Thymus (tissue), 11 donors: ENCODE measurements at regions not wholly inside any gene's neighbourhood (a gene's known extent, or its start where the extent isn't known, plus 50 kb on each side); places are given as distances from the start of the nearest gene placed in this dataset.

ENCODE experiments used
- DNase-seq, 9 donors: peaks; one replicate each; pipeline ENCODE4 v3.0.0-alpha.2; 2013; ENCODE audit warnings: low spot score in 9 of 9, low read depth in 6 of 9, missing footprints in 1 of 9
- H3K27ac ChIP-seq, 2 donors: one replicate each; pipeline ENCODE4 v1.5.1; 2013; ENCODE audit warnings: control low read depth in 1 of 2, low read depth in 1 of 2, low read length in 1 of 2, mild to moderate bottlenecking in 1 of 2, moderate library complexity in 1 of 2
- H3K27me3 ChIP-seq, 2 donors: one replicate each; pipeline ENCODE4 v1.5.1; 2013; ENCODE audit warnings: low read length in 1 of 2; ENCODE audit not compliant: control insufficient read depth in 2 of 2, insufficient read depth in 1 of 2
- H3K36me3 ChIP-seq, 2 donors: one replicate each; pipeline ENCODE4 v1.5.1; 2013; ENCODE audit warnings: low read length in 1 of 2, mild to moderate bottlenecking in 1 of 2, moderate library complexity in 1 of 2; ENCODE audit not compliant: control insufficient read depth in 2 of 2, insufficient read depth in 2 of 2
- H3K4me1 ChIP-seq, 2 donors: one replicate each; pipeline ENCODE4 v1.5.1; 2013; ENCODE audit warnings: low read length in 2 of 2; ENCODE audit not compliant: control insufficient read depth in 2 of 2, insufficient read depth in 2 of 2
- H3K4me3 ChIP-seq, 2 donors: one replicate each; pipeline ENCODE4 v1.5.1; 2013; ENCODE audit warnings: low read length in 2 of 2, control low read depth in 1 of 2, mild to moderate bottlenecking in 1 of 2
- H3K9me3 ChIP-seq, 2 donors: one replicate each; pipeline ENCODE4 v1.5.1; 2013; ENCODE audit warnings: low read length in 1 of 2, mild to moderate bottlenecking in 1 of 2; ENCODE audit not compliant: control insufficient read depth in 2 of 2, insufficient read depth in 1 of 2
- WGBS: extraction: QIAGEN DNeasy Blood & Tissue Kit; methylation state at CpG from one replicate; pipeline ENCODE4 v1.1.7; 2013; 5-methylcytosine and 5-hydroxymethylcytosine counted together
- donor health status: healthy.

DNA sequence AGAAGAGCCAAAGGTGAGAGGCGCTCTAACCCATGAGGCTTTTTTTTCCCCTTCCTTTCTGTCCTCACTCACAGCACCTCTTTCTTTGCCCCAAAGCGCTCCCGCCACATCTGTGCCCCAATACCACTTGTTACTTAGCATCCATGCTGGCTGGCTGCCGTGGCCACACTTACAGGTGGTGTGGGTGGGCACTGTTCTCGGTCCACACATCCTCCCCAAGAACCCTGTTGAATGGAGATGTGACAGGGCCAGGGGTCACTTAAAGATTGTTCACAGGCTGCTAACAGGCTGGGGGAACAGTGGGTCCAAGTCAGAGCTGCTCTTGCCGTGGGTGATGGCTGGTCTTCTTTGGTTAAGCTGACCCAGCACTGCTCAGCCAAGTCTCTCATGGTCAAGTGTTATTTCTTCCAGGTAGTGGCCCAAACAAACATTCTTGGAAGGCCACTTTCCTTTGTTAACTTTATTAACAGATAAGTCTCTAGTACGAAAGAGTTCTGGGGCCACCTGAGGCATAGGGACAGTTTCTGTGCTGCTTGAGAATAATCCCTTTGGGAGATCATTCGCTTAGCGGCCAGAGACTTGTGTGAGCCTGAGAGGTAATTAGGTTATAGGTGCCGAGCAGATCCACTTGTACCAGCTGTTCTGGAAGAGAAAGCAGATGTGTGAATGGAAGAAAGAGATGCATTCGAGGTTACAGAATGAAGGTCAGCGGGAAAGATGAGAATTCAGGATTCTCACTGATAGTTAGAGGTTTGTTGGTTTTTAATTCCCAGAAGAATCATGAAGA is 62.6 kb upstream of the IRF2BP2 start:
- DNase-seq, result no peak
- Histone ChIP-seq H3K36me3 (no peaks in the 10 kb centered on the region), H3K4me3 (no peak overlapping the region), H3K27me3 (no peaks in the 10 kb centered on the region), H3K27ac (no peak overlapping the region), H3K9me3 (no peaks in the 10 kb centered on the region), H3K4me1 (peaks cover 3 to 8% of the 10 kb centered on the region in 2 donors)
- 99% methylated on average over 12 of the region's 12 CpGs for WGBS

DNA sequence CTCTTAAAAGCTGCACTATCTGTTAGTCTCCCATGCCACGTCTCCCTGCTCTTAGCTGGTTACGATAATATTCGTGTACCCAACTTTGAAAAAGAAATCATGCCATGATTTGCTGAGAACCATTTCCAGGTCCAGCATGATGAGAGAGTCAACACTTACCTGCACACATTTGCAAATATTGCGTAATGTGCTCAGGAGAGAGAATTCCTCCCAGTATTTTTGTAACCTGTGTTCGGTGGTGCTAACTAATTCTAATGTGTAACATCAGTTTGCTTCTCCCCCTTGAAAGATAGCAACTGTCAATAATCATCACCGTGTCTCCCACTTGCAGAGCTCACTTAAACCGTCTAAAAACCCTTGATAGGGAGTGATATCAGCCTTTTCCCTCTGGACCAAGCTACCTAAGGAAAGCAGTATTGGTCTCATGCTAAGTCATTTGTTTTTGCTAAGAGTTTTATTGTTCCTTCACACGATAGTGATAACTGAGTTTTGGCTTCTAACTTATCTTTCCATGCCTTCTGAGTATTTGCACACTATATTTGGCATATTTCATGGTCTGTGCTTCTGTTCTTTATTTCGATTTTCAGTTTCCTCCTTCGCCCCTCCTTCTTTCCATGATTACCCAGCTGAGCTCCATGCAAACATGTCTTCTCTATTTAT is 61.1 kb upstream of the IRF2BP2 start:
- peaks cover 0 to 4% of the 10 kb centered on the region in 2 donors for H3K9me3 ChIP-seq
- no peak overlapping the region for H3K27ac ChIP-seq
- H3K27me3 ChIP-seq, result no peaks in the 10 kb centered on the region
- WGBS, result 95% methylated on average over 10 of the region's 10 CpGs
- DNase-seq, result no peak
- H3K4me1 ChIP-seq, result peaks cover under 1 to 5% of the 10 kb centered on the region in 2 donors
- H3K36me3 ChIP-seq, result no peaks in the 10 kb centered on the region
- H3K4me3 ChIP-seq, result no peak overlapping the region

DNA sequence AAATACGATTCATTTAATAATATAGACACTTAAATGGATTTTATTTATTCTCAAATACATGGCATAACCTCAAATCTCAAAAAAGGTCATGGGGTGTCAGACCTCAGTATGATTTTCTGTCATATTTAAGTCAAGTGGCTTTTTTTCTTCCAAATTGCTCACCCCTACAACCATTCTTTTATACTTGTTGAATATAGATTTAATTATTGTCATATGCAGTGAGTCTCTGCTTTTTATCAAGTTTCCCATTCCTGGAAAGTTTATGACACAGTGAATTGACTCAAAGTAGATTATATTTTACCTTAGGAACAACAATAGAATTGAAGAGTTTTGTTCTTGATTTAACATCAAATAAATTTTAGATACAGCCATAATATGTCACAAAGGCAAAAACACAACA is 59.5 kb upstream of the IRF2BP2 start:
- no peak for DNase-seq
- 99% methylated on average over 1 of the region's 1 CpG for WGBS
- Histone ChIP-seq H3K27ac (no peak overlapping the region), H3K9me3 (peaks cover 0 to 5% of the 10 kb centered on the region in 2 donors), H3K36me3 (no peaks in the 10 kb centered on the region), H3K4me3 (no peak overlapping the region), H3K27me3 (no peaks in the 10 kb centered on the region), H3K4me1 (no peaks in the 10 kb centered on the region)

DNA sequence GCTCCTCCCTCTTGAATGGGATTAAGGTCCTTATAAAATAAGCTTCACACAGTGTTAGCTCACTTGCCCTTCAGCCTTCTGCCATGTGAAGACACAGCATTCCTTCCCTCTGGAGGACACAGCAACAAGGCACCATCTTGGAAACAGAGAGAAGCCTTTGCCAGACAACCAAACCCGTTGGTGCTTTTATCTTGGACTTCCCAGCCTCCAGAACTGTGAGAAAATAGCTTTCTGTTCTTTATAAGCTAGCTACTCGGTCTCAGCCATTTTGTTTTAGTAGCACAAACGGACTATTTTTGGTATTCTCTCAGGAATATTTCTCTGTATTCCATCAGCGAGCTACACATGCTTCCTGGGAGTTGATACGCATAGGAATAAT is 58.6 kb upstream of the IRF2BP2 start:
- Histone ChIP-seq H3K9me3 (peaks cover 0 to 5% of the 10 kb centered on the region in 2 donors), H3K27ac (no peak overlapping the region), H3K4me1 (no peaks in the 10 kb centered on the region), H3K36me3 (no peaks in the 10 kb centered on the region), H3K4me3 (no peak overlapping the region), H3K27me3 (no peaks in the 10 kb centered on the region)
- 97% methylated on average over 5 of the region's 5 CpGs for WGBS
- DNase-seq, result no peak

DNA sequence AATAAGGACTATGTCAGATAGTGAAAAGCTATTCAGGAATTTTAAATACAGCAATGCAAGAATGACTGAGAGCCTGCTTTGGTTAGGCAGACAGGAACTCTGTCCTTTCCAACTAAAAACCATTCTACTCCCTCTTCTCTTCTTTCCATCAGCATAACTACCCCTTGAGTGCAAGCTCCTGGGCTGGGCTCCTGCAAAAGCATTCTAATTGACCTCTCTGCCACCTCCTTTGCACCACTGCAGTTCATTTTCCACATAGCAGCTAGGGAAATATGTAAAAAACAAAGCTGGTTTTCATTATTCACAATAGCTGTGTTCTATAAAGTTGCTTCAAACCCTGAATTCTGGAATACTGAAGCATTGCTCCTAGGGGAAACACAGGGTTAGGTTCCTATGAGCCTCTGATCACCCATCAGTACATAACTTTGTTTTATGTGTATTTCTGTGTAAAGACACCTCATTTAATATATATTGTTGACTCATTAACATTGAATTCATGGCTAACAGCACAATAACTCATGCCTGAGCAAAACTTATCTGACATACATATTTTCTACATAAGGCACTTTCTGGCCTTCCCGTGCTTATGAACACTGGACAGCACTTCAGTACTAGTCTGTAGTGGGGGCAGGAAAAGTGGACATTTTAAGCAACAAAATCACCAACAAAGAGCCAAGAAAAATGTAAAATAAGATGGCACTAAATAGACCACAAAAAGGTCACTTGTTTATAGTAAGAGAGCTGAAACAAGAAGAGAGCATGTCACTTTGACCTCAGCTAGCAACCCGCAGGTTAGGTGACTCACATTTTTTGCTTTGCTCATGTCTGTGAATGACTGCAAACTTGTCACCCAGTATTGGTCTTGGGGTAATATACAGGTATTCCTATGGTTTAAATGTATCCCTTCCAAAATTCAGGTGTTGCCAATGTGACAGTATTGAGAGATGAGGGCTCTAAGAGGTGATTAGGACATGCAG is 57.9 kb upstream of the IRF2BP2 start:
- Histone ChIP-seq H3K27ac (no peak overlapping the region), H3K4me3 (no peak overlapping the region), H3K27me3 (no peaks in the 10 kb centered on the region), H3K9me3 (peaks cover 0 to 5% of the 10 kb centered on the region in 2 donors), H3K36me3 (no peaks in the 10 kb centered on the region), H3K4me1 (no peaks in the 10 kb centered on the region)
- no peak for DNase-seq
- over 99% methylated on average over 2 of the region's 2 CpGs for WGBS

DNA sequence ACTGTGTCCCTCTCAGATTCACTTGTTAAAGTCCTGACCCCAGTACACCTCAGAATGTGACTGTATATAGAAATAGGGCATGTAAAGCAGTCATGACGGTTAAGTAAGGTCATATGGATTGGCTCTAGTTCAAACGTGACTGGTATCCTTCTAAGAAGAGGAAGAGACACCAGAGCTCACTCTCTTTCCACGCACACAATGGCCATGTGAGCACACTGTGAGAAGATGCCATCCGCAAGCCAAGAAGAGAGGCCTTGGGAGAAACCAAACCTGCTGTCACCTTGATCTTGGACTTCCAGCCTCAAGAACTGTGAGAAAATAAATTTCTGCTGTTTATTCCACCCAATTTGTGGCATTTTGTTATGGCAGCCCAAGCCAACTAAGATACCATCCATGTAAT is 56.8 kb upstream of the IRF2BP2 start:
- no peak overlapping the region for H3K27ac ChIP-seq
- no peaks in the 10 kb centered on the region for H3K27me3 ChIP-seq
- H3K9me3 ChIP-seq, result peaks cover 0 to 5% of the 10 kb centered on the region in 2 donors
- 73% methylated on average over 4 of the region's 4 CpGs for WGBS
- no peak overlapping the region for H3K4me3 ChIP-seq
- DNase-seq, result no peak
- H3K36me3 ChIP-seq, result no peaks in the 10 kb centered on the region
- no peaks in the 10 kb centered on the region for H3K4me1 ChIP-seq

DNA sequence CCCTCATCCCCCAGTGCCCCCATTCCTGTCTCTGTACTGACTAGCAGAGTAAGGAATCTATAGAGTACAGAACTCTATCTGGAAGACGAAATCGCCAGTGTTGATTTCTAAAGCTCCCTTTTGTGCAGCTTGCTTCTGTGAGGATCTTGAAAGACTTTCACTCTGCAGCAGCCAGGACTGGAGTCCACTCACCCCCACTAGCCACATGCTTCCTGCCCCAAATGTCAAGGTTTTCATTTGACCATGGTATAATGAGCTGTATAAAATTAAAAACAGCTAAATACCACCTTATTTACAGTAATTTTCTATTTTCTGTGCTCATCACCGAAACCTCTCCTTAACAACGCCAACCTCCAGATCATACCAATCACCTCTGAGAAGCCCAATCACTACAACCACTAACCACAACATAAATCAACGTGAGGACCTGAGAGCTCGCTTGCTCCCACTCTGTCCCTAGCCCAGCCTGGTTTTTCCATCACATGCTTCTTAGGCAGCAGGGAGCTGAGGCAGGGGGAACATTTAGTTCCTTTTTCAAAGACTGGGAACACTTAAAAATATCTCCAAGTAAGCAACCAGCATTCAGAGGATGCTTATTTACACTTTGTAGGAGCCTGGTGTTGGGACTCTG is 56.1 kb upstream of the IRF2BP2 start:
- Histone ChIP-seq H3K4me1 (no peaks in the 10 kb centered on the region), H3K36me3 (no peaks in the 10 kb centered on the region), H3K27me3 (no peaks in the 10 kb centered on the region), H3K4me3 (no peak overlapping the region), H3K27ac (no peak overlapping the region), H3K9me3 (peaks cover 0 to 5% of the 10 kb centered on the region in 2 donors)
- WGBS, result 70% methylated on average over 6 of the region's 6 CpGs
- DNase-seq, result no peak

DNA sequence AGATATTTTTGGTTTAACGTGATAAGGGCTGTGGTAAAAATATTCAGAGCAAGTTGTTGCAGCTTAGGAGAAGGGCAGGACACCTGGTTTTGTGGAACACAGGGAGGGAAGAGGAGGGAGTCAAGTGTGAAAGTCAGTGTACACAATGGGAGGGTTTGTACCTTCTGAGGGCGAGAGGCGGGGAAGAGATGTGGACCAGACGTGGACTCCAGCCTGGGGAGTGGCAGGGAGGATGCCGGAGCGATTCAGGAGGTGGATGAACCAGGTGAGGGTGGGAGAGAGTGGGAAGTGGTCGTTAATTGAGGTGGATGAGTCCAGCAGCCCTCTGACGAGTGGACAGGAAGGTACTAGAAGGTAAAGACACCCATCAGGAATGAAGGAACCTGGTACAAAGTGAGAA is 52.2 kb upstream of the IRF2BP2 start:
- H3K27ac ChIP-seq, result no peak overlapping the region
- peaks cover 0 to 5% of the 10 kb centered on the region in 2 donors for H3K9me3 ChIP-seq
- WGBS, result 93% methylated on average over 8 of the region's 8 CpGs
- H3K36me3 ChIP-seq, result no peaks in the 10 kb centered on the region
- no peak for DNase-seq
- H3K4me1 ChIP-seq, result peaks cover 0 to 2% of the 10 kb centered on the region in 2 donors
- H3K27me3 ChIP-seq, result no peaks in the 10 kb centered on the region
- no peak overlapping the region for H3K4me3 ChIP-seq
